DOHH2 (cell line): ENCODE measurements at regions not wholly inside any gene's neighbourhood (a gene's known extent, or its start where the extent isn't known, plus 50 kb on each side); places are given as distances from the start of the nearest gene placed in this dataset.
"Not testable (repeated sequence)": the region's sequence is repeated elsewhere in the genome, so short reads cannot be mapped to it uniquely, and the experiment has no call there.

Experiments used
- H3F3A ChIP-seq: fragments of 200-600 bp; sonication (generic), shearing (Covaris generic); 2 replicates; pipeline ENCODE4 v1.6.0; 2016; ENCODE audit warnings: antibody characterized with exemption, mild to moderate bottlenecking; ENCODE audit not compliant: control insufficient read depth, insufficient read depth
- H3K27ac ChIP-seq: fragments of 200-600 bp; sonication (generic); 2 replicates; pipeline ENCODE4 v1.5.1; 2014; ENCODE audit warnings: low read depth, mild to moderate bottlenecking, low read length, moderate library complexity
- H3K27me3 ChIP-seq: fragments of 200-600 bp; sonication (generic); 2 replicates; pipeline ENCODE4 v1.6.1; 2014; ENCODE audit warnings: mild to moderate bottlenecking, low read length, mixed read lengths; ENCODE audit not compliant: control insufficient read depth
- H3K36me3 ChIP-seq: fragments of 200-600 bp; sonication (generic); 2 replicates; pipeline ENCODE4 v1.6.1; 2014; ENCODE audit warnings: mild to moderate bottlenecking, low read length, moderate library complexity, mixed read lengths; ENCODE audit not compliant: control insufficient read depth
- H3K4me1 ChIP-seq: fragments of 200-600 bp; sonication (generic); 2 replicates; pipeline ENCODE4 v1.6.1; 2014; ENCODE audit warnings: mild to moderate bottlenecking, low read length, mixed read lengths; ENCODE audit not compliant: control insufficient read depth
- H3K4me2 ChIP-seq: fragments of 200-600 bp; sonication (generic); 2 replicates; pipeline ENCODE4 v1.6.0; 2014; ENCODE audit warnings: mild to moderate bottlenecking, low read length, moderate library complexity
- H3K4me3 ChIP-seq: fragments of 200-600 bp; sonication (generic); 2 replicates; pipeline ENCODE4 v1.5.1; 2014; ENCODE audit warnings: mild to moderate bottlenecking, low read length, mixed read lengths
- H3K79me2 ChIP-seq: fragments of 200-600 bp; sonication (generic); 2 replicates; pipeline ENCODE4 v1.6.1; 2014; ENCODE audit warnings: mild to moderate bottlenecking, low read length, mixed read lengths; ENCODE audit not compliant: control insufficient read depth
- H3K9me2 ChIP-seq: fragments of 200-600 bp; sonication (generic); replicated peaks from 2 replicates; pipeline ENCODE4 v1.6.1; 2014; ENCODE audit warnings: mild to moderate bottlenecking, low read length, mixed read lengths; ENCODE audit not compliant: control insufficient read depth
- H3K9me3 ChIP-seq: fragments of 200-600 bp; sonication (generic); 2 replicates; pipeline ENCODE4 v1.6.1; 2014; ENCODE audit warnings: antibody characterized with exemption, low read length, mixed read lengths; ENCODE audit not compliant: control insufficient read depth, insufficient read depth
- H4K20me1 ChIP-seq: fragments of 200-600 bp; sonication (generic); 2 replicates; pipeline ENCODE4 v1.6.0; 2014; ENCODE audit warnings: low read depth, mild to moderate bottlenecking, antibody characterized with exemption, low read length, moderate library complexity; ENCODE audit not compliant: control insufficient read depth, insufficient read depth
- EZH2phosphoT487 ChIP-seq: fragments of 200-600 bp; sonication (generic); IDR thresholded peaks from 2 replicates; pipeline ENCODE4 v1.6.1; 2017; ENCODE audit warnings: borderline replicate concordance, mild to moderate bottlenecking, antibody characterized with exemption, low read length, moderate library complexity, mixed read lengths
- TF ChIP-seq, protein P1 (sequence below): fragments of 200-600 bp; sonication (generic); IDR thresholded peaks from one replicate; pipeline ENCODE4 v1.5.1; 2014; ENCODE audit warnings: antibody characterized with exemption, mild to moderate bottlenecking, low read depth, low read length; ENCODE audit not compliant: poor library complexity, severe bottlenecking

GRCh38 chr4:129278868-129279267, 182.9 kb downstream of the C4orf33 start:
- no peak overlapping the region for H3K4me3 ChIP-seq
- no peaks in the 10 kb centered on the region; the same call in 1 of the 2 replicates for H3K9me3 ChIP-seq
- H3K27ac ChIP-seq = no peak overlapping the region
- H3K4me1 ChIP-seq = no peaks in the 10 kb centered on the region
- no peaks in the 10 kb centered on the region for H3K9me2 ChIP-seq
- H3K36me3 ChIP-seq = no peaks in the 10 kb centered on the region
- no peak overlapping the region for H3K4me2 ChIP-seq
- H3K27me3 ChIP-seq = no peaks in the 10 kb centered on the region
- TF ChIP-seq, protein P1, sequence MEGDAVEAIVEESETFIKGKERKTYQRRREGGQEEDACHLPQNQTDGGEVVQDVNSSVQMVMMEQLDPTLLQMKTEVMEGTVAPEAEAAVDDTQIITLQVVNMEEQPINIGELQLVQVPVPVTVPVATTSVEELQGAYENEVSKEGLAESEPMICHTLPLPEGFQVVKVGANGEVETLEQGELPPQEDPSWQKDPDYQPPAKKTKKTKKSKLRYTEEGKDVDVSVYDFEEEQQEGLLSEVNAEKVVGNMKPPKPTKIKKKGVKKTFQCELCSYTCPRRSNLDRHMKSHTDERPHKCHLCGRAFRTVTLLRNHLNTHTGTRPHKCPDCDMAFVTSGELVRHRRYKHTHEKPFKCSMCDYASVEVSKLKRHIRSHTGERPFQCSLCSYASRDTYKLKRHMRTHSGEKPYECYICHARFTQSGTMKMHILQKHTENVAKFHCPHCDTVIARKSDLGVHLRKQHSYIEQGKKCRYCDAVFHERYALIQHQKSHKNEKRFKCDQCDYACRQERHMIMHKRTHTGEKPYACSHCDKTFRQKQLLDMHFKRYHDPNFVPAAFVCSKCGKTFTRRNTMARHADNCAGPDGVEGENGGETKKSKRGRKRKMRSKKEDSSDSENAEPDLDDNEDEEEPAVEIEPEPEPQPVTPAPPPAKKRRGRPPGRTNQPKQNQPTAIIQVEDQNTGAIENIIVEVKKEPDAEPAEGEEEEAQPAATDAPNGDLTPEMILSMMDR = no peak
- no peak for TF ChIP-seq EZH2phosphoT487
- no peaks in the 10 kb centered on the region for H3K79me2 ChIP-seq
- no peaks in the 10 kb centered on the region for H3F3A ChIP-seq
- no peaks in the 10 kb centered on the region for H4K20me1 ChIP-seq

DNA sequence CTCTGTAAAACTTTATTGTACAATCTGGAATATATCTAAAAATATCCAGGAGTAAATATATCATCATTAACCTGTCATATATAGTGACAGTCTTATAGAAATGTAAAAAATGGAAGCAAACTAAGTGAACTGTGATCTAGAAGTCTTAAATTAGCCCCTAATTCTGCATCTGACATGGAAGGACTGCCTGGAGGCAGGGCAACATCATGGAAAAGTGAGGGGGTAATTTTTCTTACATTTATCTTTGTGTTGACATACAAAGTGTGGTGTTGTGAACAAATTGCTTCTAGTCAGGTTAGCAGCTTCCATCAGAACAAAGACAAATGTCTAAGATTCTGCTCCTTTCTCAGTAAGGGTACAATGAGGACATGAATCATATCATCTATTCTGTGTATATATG, 186.3 kb downstream of the C4orf33 start:
- no peaks in the 10 kb centered on the region for H3K79me2 ChIP-seq
- no peak overlapping the region for H3K27ac ChIP-seq
- no peaks in the 10 kb centered on the region for H3K27me3 ChIP-seq
- H3K9me3 ChIP-seq = no peaks in the 10 kb centered on the region; the same call in 1 of the 2 replicates
- H3K4me2 ChIP-seq = no peak overlapping the region
- no peak overlapping the region for H3K4me3 ChIP-seq
- no peaks in the 10 kb centered on the region for H3K9me2 ChIP-seq
- TF ChIP-seq EZH2phosphoT487 = no peak
- TF ChIP-seq, protein P1 = no peak
- H3F3A ChIP-seq = no peaks in the 10 kb centered on the region
- H4K20me1 ChIP-seq = no peaks in the 10 kb centered on the region
- no peaks in the 10 kb centered on the region for H3K4me1 ChIP-seq
- H3K36me3 ChIP-seq = no peaks in the 10 kb centered on the region

- not testable (repeated sequence) for H3K27ac ChIP-seq, H3K79me2 ChIP-seq, H3K36me3 ChIP-seq, H3K4me2 ChIP-seq, H3F3A ChIP-seq, H3K27me3 ChIP-seq, H3K9me3 ChIP-seq, H4K20me1 ChIP-seq, H3K4me1 ChIP-seq, H3K9me2 ChIP-seq, H3K4me3 ChIP-seq
These were observed 196.2 kb downstream of the C4orf33 start for GRCh38 chr4:129292194-129292593.

- Histone ChIP-seq H4K20me1 (no peaks in the 10 kb centered on the region), H3K4me3 (no peak overlapping the region), H3K4me1 (no peaks in the 10 kb centered on the region), H3K79me2 (no peaks in the 10 kb centered on the region), H3K9me2 (no peaks in the 10 kb centered on the region), H3K36me3 (no peaks in the 10 kb centered on the region), H3K27ac (no peak overlapping the region), H3K27me3 (no peaks in the 10 kb centered on the region), H3F3A (no peaks in the 10 kb centered on the region), H3K4me2 (no peak overlapping the region), H3K9me3 (no peaks in the 10 kb centered on the region)
- TF ChIP-seq EZH2phosphoT487 = no peak
- TF ChIP-seq, protein P1 = no peak
These were observed 218.8 kb downstream of the C4orf33 start for GRCh38 chr4:129314781-129315180.
